Endothelial cell of umbilical vein (primary cell): ENCODE measurements at regions not wholly inside any gene's neighbourhood (a gene's known extent, or its start where the extent isn't known, plus 50 kb on each side); places are given as distances from the start of the nearest gene placed in this dataset.
"Not testable (repeated sequence)": the region's sequence is repeated elsewhere in the genome, so short reads cannot be mapped to it uniquely, and the experiment has no call there.

Experiments
- BruUV-seq: library from RNA; stranded (reverse); fragments of 400-500 nt; replicated peaks from 2 replicates; lab custom pipeline; 2021; lab: Mats Ljungman, UMichigan
- CTCF ChIA-PET: fragments of 300-600, 350-600 bp; sonication (Branson Sonifier 250); formaldehyde crosslinking; loops from one replicate; lab custom pipeline; 2021; ENCODE audit warnings: antibody characterized with exemption, inconsistent platforms; lab: Charles Lee
- POLR2A ChIA-PET: fragments of 300-600, 350-600 bp; sonication (Branson Sonifier 250); formaldehyde crosslinking; loops from one replicate; lab custom pipeline; 2021; ENCODE audit warnings: antibody characterized with exemption, inconsistent platforms; lab: Charles Lee
- DNase-seq: peaks from one replicate; pipeline ENCODE4 v3.0.0-alpha.2; 2011; ENCODE audit warnings: low read depth, low spot score
- FAIRE-seq: peaks from 2 replicates; lab custom pipeline; 2011; peaks lifted over from hg19 to GRCh38; lab: Jason Lieb, UNC
- H2AFZ ChIP-seq: 2 replicates; pipeline ENCODE4 v1.6.0; 2012; ENCODE audit warnings: low read depth, low read length, control low read depth, inconsistent platforms
- H3K27ac ChIP-seq: 2 replicates; pipeline ENCODE4 v1.5.1; 2011; ENCODE audit warnings: low read depth, mild to moderate bottlenecking, control low read depth, low read length, moderate library complexity; ENCODE audit not compliant: insufficient read depth
- H3K27me3 ChIP-seq, 2 experiments: 2 replicates each; pipeline versions ENCODE4 v1.6.0 to v1.6.1; 2011; ENCODE audit warnings: low read length in 2 of 2, mixed read lengths in 1 of 2; ENCODE audit not compliant: control insufficient read depth in 2 of 2, insufficient read depth in 2 of 2
- H3K36me3 ChIP-seq, 2 experiments: 2 replicates in 1 of 2; 3 replicates in 1 of 2; pipeline ENCODE4 v1.5.1; 2011; ENCODE audit warnings: low read length in 2 of 2, mild to moderate bottlenecking in 1 of 2, moderate library complexity in 1 of 2; ENCODE audit not compliant: control insufficient read depth in 2 of 2, insufficient read depth in 2 of 2; ENCODE audit errors: extremely low read depth in 1 of 2
- H3K4me1 ChIP-seq: 3 replicates; pipeline ENCODE4 v1.5.1; 2011; ENCODE audit warnings: mild to moderate bottlenecking, low read length; ENCODE audit not compliant: control insufficient read depth, insufficient read depth; ENCODE audit errors: extremely low read depth
- H3K4me2 ChIP-seq: 2 replicates; pipeline ENCODE4 v1.6.1; 2011; ENCODE audit warnings: low read length, control low read depth, mixed read lengths; ENCODE audit not compliant: insufficient read depth
- H3K4me3 ChIP-seq, 3 experiments: fragments of 200-600 bp in 1 of 3; sonication (generic), shearing (Covaris generic) in 1 of 3; replicated peaks in 1 of 3; 2 replicates each; pipeline ENCODE4 v1.5.1; 2011 to 2016; ENCODE audit warnings: control low read depth in 3 of 3, low read length in 3 of 3, mild to moderate bottlenecking in 2 of 3, inconsistent platforms in 1 of 3, low read depth in 1 of 3, moderate library complexity in 1 of 3; ENCODE audit not compliant: insufficient read depth in 1 of 3
- H3K79me2 ChIP-seq: 2 replicates; pipeline ENCODE4 v1.6.0; 2012; ENCODE audit warnings: low read length, inconsistent platforms; ENCODE audit not compliant: control insufficient read depth, insufficient read depth
- H3K9ac ChIP-seq: replicated peaks from 2 replicates; pipeline ENCODE3; 2011; ENCODE audit warnings: low read length, control low read depth; ENCODE audit not compliant: insufficient read depth; ENCODE audit errors: extremely low read depth
- H3K9me1 ChIP-seq: replicated peaks from 3 replicates; pipeline ENCODE4 v1.6.0; 2011; ENCODE audit warnings: mild to moderate bottlenecking, low read length; ENCODE audit not compliant: control insufficient read depth, insufficient read depth; ENCODE audit errors: extremely low read depth
- H3K9me3 ChIP-seq: replicated peaks from 2 replicates; pipeline ENCODE4 v1.5.1; 2012; ENCODE audit warnings: low read length, inconsistent platforms; ENCODE audit not compliant: control insufficient read depth, insufficient read depth
- H4K20me1 ChIP-seq: replicated peaks from 2 replicates; pipeline ENCODE3; 2011; ENCODE audit warnings: mild to moderate bottlenecking, low read length; ENCODE audit not compliant: control insufficient read depth, insufficient read depth; ENCODE audit errors: extremely low read depth
- CTCF ChIP-seq, 2 donors: IDR thresholded peaks; 1 replicate in 1 of 2; 2 replicates in 1 of 2; pipeline ENCODE4 v1.5.1; 2011; ENCODE audit warnings: low read length in 2 of 2, mild to moderate bottlenecking in 2 of 2, moderate library complexity in 2 of 2, control low read depth in 1 of 2, inconsistent platforms in 1 of 2, low read depth in 1 of 2; ENCODE audit not compliant: insufficient read depth in 1 of 2; ENCODE audit errors: extremely low read depth in 1 of 2
- EZH2 ChIP-seq: IDR thresholded peaks from 2 replicates; pipeline ENCODE4 v1.6.1; 2012; ENCODE audit warnings: borderline replicate concordance, low read depth, mild to moderate bottlenecking, moderate library complexity, low read length, inconsistent platforms; ENCODE audit not compliant: severe bottlenecking
- FOS ChIP-seq: IDR thresholded peaks from 2 replicates; pipeline ENCODE4 v1.6.1; 2011; ENCODE audit warnings: mild to moderate bottlenecking, low read length, moderate library complexity, borderline replicate concordance; ENCODE audit not compliant: insufficient read depth
- GATA2 ChIP-seq: IDR thresholded peaks from 2 replicates; pipeline ENCODE4 v1.7.0; 2011; ENCODE audit warnings: low read depth, mild to moderate bottlenecking, moderate library complexity, mixed read lengths, low read length; ENCODE audit not compliant: insufficient read length, insufficient read depth
- JUN ChIP-seq: IDR thresholded peaks from 2 replicates; pipeline ENCODE4 v1.6.1; 2011; ENCODE audit warnings: borderline replicate concordance, low read depth; ENCODE audit not compliant: insufficient read length, insufficient read depth
- MYC ChIP-seq: IDR thresholded peaks from one replicate; pipeline ENCODE4 v1.6.1; 2011; ENCODE audit warnings: mild to moderate bottlenecking, low read depth, low read length
- POLR2A ChIP-seq: IDR thresholded peaks from 2 replicates; pipeline ENCODE4 v1.6.1; 2012; ENCODE audit warnings: low read depth, mild to moderate bottlenecking, control low read depth, low read length
- POLR2AphosphoS5 ChIP-seq: IDR thresholded peaks from 2 replicates; pipeline ENCODE4 v1.6.1; 2012; ENCODE audit warnings: low read depth, mild to moderate bottlenecking, control low read depth, low read length, moderate library complexity; ENCODE audit not compliant: insufficient read depth
- dilution Hi-C: fragments of 300-500 bp; cut with MboI; formaldehyde crosslinking; loops from one replicate; pipeline ENCODE4 v1.15.0; 2019; ENCODE audit warnings: low sequenced_read_pairs; ENCODE audit not compliant: extremely low pct_ligation_motif_present
- intact Hi-C: fragments of 100-400 bp; cut with micrococcal nuclease; formaldehyde crosslinking; loops from one replicate; pipeline ENCODE4 v1.10.0; 2022
- TF ChIP-seq, protein P1 (sequence below): IDR thresholded peaks from 2 replicates; pipeline ENCODE4 v1.6.1; 2011; ENCODE audit not compliant: insufficient read depth, insufficient read length

DNA sequence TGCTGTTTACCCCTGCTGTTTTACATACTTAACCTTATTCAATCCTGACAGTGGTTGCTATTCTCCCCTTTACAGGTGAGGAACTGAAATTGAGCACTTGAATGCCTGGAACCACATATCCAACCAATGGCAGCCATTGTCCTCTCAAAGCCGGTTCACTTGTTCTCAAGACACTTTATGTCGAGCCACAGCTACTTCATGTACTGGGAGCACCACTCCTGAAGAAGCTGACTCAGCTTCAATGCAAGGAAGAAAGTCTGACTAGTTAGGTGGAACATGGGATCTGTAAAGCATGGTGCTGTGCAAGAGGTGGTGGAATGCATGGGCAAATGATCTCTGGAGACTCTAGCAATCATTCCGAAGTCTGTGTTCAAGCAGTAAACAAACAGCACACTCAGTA lies 113.9 kb upstream of the CPM start:
- TF ChIP-seq, protein P1, sequence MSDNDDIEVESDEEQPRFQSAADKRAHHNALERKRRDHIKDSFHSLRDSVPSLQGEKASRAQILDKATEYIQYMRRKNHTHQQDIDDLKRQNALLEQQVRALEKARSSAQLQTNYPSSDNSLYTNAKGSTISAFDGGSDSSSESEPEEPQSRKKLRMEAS: no peak
- TF ChIP-seq POLR2A (no peak), FOS (no peak), EZH2 (no peak), JUN (no peak)
- H3K79me2 ChIP-seq: no peaks in the 10 kb centered on the region
- CTCF ChIA-PET: no interaction called here
- H3K4me1 ChIP-seq: no peaks in the 10 kb centered on the region
- dilution Hi-C loops: no loop called here
- DNase-seq (no peak), FAIRE-seq (no peak)
- BruUV-seq: no TSS peak
- H3K27ac ChIP-seq: no peak overlapping the region
- no peaks in the 10 kb centered on the region for H3K9me1 ChIP-seq
- intact Hi-C loops: no loop called here
- peaks cover 3 to 13% of the 10 kb centered on the region in 2 experiments for H3K27me3 ChIP-seq
- no peak overlapping the region for H3K4me2 ChIP-seq
- no peak overlapping the region for H3K4me3 ChIP-seq
- H2AFZ ChIP-seq: no peak overlapping the region
- H3K9ac ChIP-seq: no peak overlapping the region
- no peaks in the 10 kb centered on the region for H3K36me3 ChIP-seq
- POLR2A ChIA-PET: no interaction called here
- H4K20me1 ChIP-seq: no peaks in the 10 kb centered on the region
- H3K9me3 ChIP-seq: no peaks in the 10 kb centered on the region

DNA sequence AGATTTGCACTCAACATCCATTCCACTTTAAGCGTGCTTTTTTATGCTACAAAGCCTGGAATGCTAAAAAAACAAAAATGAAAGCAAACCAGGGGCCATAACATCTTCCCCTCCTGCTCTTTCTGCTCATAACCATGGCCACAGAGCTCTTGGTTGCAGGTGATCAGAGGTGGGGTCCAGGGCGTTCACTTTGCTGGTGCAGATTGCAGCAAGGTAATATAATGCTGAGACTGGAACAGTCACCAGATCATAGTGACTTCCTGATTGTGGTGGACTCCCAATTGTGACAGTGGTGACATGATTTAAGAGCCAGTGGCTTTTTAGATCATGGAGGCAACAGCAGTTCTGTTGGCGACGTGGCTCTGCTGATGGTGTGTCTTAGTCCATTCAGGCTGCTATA lies 115.0 kb upstream of the CPM start:
- H4K20me1 ChIP-seq: no peaks in the 10 kb centered on the region
- no peaks in the 10 kb centered on the region for H3K9me1 ChIP-seq
- no peak overlapping the region for H3K4me2 ChIP-seq
- no peaks in the 10 kb centered on the region for H3K9me3 ChIP-seq
- FAIRE-seq (no peak), DNase-seq (no peak)
- H3K4me3 ChIP-seq: no peak overlapping the region
- POLR2A ChIA-PET: no interaction called here
- H3K27ac ChIP-seq: no peak overlapping the region
- no peaks in the 10 kb centered on the region for H3K36me3 ChIP-seq
- H3K79me2 ChIP-seq: no peaks in the 10 kb centered on the region
- no TSS peak for BruUV-seq
- intact Hi-C loops: no loop called here
- H3K4me1 ChIP-seq: peaks cover 5% of the 10 kb centered on the region
- peaks cover 3 to 13% of the 10 kb centered on the region in 2 experiments for H3K27me3 ChIP-seq
- CTCF ChIA-PET: no interaction called here
- H2AFZ ChIP-seq: no peak overlapping the region
- dilution Hi-C loops: no loop called here
- TF ChIP-seq FOS (no peak), GATA2 (no peak), POLR2AphosphoS5 (no peak), MYC (no peak), CTCF (IDR thresholded peaks at IDR 0.05; ENCODE audit: extremely low read depth in 1 of 2, insufficient read depth in 1 of 2, low read depth in 1 of 2, low read length in 2 of 2) (no peak), POLR2A (no peak), EZH2 (no peak)
- TF ChIP-seq, protein P1: no peak
- H3K9ac ChIP-seq: no peak overlapping the region

GRCh38 chr12:69049855-69050254 lies 116.9 kb upstream of the CPM start:
- H3K4me1 ChIP-seq, H3K4me3 ChIP-seq, H3K9me3 ChIP-seq, dilution Hi-C loops, DNase-seq, BruUV-seq, H3K4me2 ChIP-seq, intact Hi-C loops, H3K36me3 ChIP-seq, H2AFZ ChIP-seq, H3K9me1 ChIP-seq, POLR2A ChIA-PET, H4K20me1 ChIP-seq, H3K9ac ChIP-seq, CTCF ChIA-PET, H3K27ac ChIP-seq, H3K79me2 ChIP-seq, FAIRE-seq: not testable (repeated sequence)
- H3K27me3 ChIP-seq: peaks cover 3 to 13% of the 10 kb centered on the region in 2 experiments
